Thymus (tissue), 11 donors: ENCODE measurements at regions not wholly inside any gene's neighbourhood (a gene's known extent, or its start where the extent isn't known, plus 50 kb on each side); places are given as distances from the start of the nearest gene placed in this dataset.

Experiments used
- DNase-seq, 9 donors: peaks; one replicate each; pipeline ENCODE4 v3.0.0-alpha.2; 2013; ENCODE audit warnings: low spot score in 9 of 9, low read depth in 6 of 9, missing footprints in 1 of 9
- H3K27ac ChIP-seq, 2 donors: one replicate each; pipeline ENCODE4 v1.5.1; 2013; ENCODE audit warnings: control low read depth in 1 of 2, low read depth in 1 of 2, low read length in 1 of 2, mild to moderate bottlenecking in 1 of 2, moderate library complexity in 1 of 2
- H3K27me3 ChIP-seq, 2 donors: one replicate each; pipeline ENCODE4 v1.5.1; 2013; ENCODE audit warnings: low read length in 1 of 2; ENCODE audit not compliant: control insufficient read depth in 2 of 2, insufficient read depth in 1 of 2
- H3K36me3 ChIP-seq, 2 donors: one replicate each; pipeline ENCODE4 v1.5.1; 2013; ENCODE audit warnings: low read length in 1 of 2, mild to moderate bottlenecking in 1 of 2, moderate library complexity in 1 of 2; ENCODE audit not compliant: control insufficient read depth in 2 of 2, insufficient read depth in 2 of 2
- H3K4me1 ChIP-seq, 2 donors: one replicate each; pipeline ENCODE4 v1.5.1; 2013; ENCODE audit warnings: low read length in 2 of 2; ENCODE audit not compliant: control insufficient read depth in 2 of 2, insufficient read depth in 2 of 2
- H3K4me3 ChIP-seq, 2 donors: one replicate each; pipeline ENCODE4 v1.5.1; 2013; ENCODE audit warnings: low read length in 2 of 2, control low read depth in 1 of 2, mild to moderate bottlenecking in 1 of 2
- H3K9me3 ChIP-seq, 2 donors: one replicate each; pipeline ENCODE4 v1.5.1; 2013; ENCODE audit warnings: low read length in 1 of 2, mild to moderate bottlenecking in 1 of 2; ENCODE audit not compliant: control insufficient read depth in 2 of 2, insufficient read depth in 1 of 2
- WGBS: extraction: QIAGEN DNeasy Blood & Tissue Kit; methylation state at CpG from one replicate; pipeline ENCODE4 v1.1.7; 2013; 5-methylcytosine and 5-hydroxymethylcytosine counted together
- donor health status: healthy.

- H3K4me1 ChIP-seq: no peaks in the 10 kb centered on the region
- no peak for DNase-seq
- peaks cover 0 to 4% of the 10 kb centered on the region in 2 donors for H3K9me3 ChIP-seq
- H3K4me3 ChIP-seq: no peak overlapping the region
- no peak overlapping the region for H3K27ac ChIP-seq
- no peaks in the 10 kb centered on the region for H3K36me3 ChIP-seq
- 93% methylated on average over 2 of the region's 2 CpGs for WGBS
- H3K27me3 ChIP-seq: no peaks in the 10 kb centered on the region
Observed at GRCh38 chrX:21056622-21057021, 317.6 kb upstream of the CNKSR2 start.

DNA sequence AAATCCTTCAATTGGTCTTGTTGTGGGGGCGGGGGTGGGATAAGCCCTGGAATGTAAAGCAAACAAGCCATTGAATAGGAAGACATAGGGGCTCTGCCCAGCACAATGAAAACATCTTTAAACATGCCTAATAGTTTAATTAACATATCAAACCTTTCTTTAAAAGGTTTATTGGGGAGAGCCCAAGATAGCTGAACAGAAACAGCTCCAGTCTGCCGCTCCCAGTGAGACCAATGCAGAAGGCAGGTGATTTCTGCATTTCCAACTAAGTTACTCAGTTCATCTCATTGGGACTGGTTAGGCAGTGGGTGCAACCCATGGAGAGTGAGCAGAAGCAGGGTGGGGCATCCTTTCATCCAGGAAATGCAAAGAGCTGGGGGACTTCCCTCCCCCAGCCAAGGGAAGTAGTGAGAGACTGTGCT, 327.2 kb upstream of the CNKSR2 start:
- WGBS: 72% methylated on average over 2 of the region's 2 CpGs
- H3K36me3 ChIP-seq: no peaks in the 10 kb centered on the region
- no peaks in the 10 kb centered on the region for H3K27me3 ChIP-seq
- no peaks in the 10 kb centered on the region for H3K4me1 ChIP-seq
- no peak overlapping the region for H3K27ac ChIP-seq
- H3K4me3 ChIP-seq: no peak overlapping the region
- H3K9me3 ChIP-seq: no peaks in the 10 kb centered on the region
- DNase-seq: no peak

- 88% methylated on average over 2 of the region's 2 CpGs for WGBS
- DNase-seq: no peak
- H3K27ac ChIP-seq: no peak overlapping the region
- H3K4me1 ChIP-seq: no peaks in the 10 kb centered on the region
- H3K36me3 ChIP-seq: no peaks in the 10 kb centered on the region
- H3K4me3 ChIP-seq: no peak overlapping the region
- H3K9me3 ChIP-seq: no peaks in the 10 kb centered on the region
- H3K27me3 ChIP-seq: no peaks in the 10 kb centered on the region
Observed at GRCh38 chrX:21014326-21014725, 359.9 kb upstream of the CNKSR2 start.

DNA sequence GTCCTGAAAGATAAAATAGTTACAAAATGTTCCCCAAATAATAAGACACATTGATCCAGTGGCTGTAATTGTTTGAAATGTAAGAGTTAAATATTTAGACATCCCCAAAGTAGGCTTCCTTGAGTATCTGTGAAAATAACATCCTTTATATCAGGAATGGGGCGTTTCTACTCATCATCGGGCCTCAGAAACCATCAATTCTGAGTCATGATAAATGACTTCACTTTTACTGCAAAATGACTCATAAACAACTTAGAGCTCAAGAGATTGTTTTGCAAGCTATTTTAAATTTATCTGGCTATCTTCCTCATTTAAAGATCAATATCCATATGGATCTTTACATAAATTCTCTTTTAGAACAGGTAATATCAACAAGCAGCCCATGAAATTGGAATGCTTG, 369.4 kb upstream of the CNKSR2 start:
- H3K4me1 ChIP-seq: no peaks in the 10 kb centered on the region
- no peak overlapping the region for H3K27ac ChIP-seq
- no peaks in the 10 kb centered on the region for H3K9me3 ChIP-seq
- 91% methylated on average over 2 of the region's 2 CpGs for WGBS
- H3K4me3 ChIP-seq: no peak overlapping the region
- no peaks in the 10 kb centered on the region for H3K36me3 ChIP-seq
- no peak for DNase-seq
- H3K27me3 ChIP-seq: no peaks in the 10 kb centered on the region

DNA sequence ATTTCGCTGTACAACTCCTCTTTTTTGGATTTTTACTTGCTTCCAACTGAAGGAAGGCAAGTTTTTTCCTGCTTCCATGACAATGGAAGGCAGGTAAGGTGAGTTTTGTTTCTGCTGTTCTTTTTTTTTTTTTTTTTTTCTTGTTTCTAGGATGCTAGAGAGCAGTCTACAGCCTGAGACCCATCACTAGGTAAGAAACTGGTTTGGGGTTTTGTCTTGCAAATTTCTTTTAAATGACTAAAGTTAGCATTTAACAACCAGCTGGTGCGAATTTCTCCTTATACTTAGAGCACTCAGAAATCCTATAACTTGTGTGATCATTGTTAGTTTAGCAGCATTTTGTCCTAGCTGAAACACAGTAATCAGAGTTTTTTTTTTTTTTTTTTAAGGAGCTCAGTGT, 378.4 kb upstream of the CNKSR2 start:
- H3K36me3 ChIP-seq: no peaks in the 10 kb centered on the region
- no peaks in the 10 kb centered on the region for H3K9me3 ChIP-seq
- H3K27ac ChIP-seq: no peak overlapping the region
- no peak overlapping the region for H3K4me3 ChIP-seq
- no peaks in the 10 kb centered on the region for H3K27me3 ChIP-seq
- no peak for DNase-seq
- H3K4me1 ChIP-seq: no peaks in the 10 kb centered on the region
- WGBS: 34% methylated on average over 2 of the region's 2 CpGs

- Histone ChIP-seq H3K36me3 (no peaks in the 10 kb centered on the region), H3K4me1 (no peaks in the 10 kb centered on the region), H3K9me3 (no peaks in the 10 kb centered on the region), H3K27me3 (no peaks in the 10 kb centered on the region), H3K4me3 (no peak overlapping the region), H3K27ac (no peak overlapping the region)
- no peak for DNase-seq
- 95% methylated on average over 3 of the region's 3 CpGs for WGBS
Observed at GRCh38 chrX:20989361-20989760, 384.9 kb upstream of the CNKSR2 start.

DNA sequence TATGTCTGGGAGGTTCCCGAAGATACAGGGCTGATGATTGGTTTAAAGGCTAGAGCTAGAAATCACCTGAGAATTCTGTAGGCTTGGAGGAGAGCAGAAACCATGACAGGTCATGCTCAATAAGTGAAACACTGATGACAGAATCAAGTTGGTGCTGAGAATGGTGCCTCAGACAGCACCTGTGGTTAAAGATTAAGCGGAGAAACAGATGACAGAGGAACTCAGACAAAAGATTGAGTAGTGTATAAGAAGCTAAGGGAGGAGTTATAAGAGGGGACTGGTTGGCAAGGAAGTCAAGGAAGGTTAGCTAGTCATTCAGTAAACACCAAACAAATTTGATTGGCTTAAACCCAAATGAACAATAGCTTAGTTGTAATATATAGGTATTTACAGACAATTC, 385.4 kb upstream of the CNKSR2 start:
- DNase-seq: no peak
- no peaks in the 10 kb centered on the region for H3K9me3 ChIP-seq
- WGBS: 95% methylated on average over 2 of the region's 2 CpGs
- H3K36me3 ChIP-seq: no peaks in the 10 kb centered on the region
- H3K4me3 ChIP-seq: no peak overlapping the region
- no peak overlapping the region for H3K27ac ChIP-seq
- no peaks in the 10 kb centered on the region for H3K4me1 ChIP-seq
- no peaks in the 10 kb centered on the region for H3K27me3 ChIP-seq

- WGBS: 79% methylated on average over 3 of the region's 3 CpGs
- Histone ChIP-seq H3K36me3 (no peaks in the 10 kb centered on the region), H3K9me3 (no peaks in the 10 kb centered on the region), H3K4me3 (no peak overlapping the region), H3K27ac (no peak overlapping the region), H3K4me1 (no peaks in the 10 kb centered on the region), H3K27me3 (no peaks in the 10 kb centered on the region)
- DNase-seq: no peak
Observed at GRCh38 chrX:20988118-20988517, 386.1 kb upstream of the CNKSR2 start.

DNA sequence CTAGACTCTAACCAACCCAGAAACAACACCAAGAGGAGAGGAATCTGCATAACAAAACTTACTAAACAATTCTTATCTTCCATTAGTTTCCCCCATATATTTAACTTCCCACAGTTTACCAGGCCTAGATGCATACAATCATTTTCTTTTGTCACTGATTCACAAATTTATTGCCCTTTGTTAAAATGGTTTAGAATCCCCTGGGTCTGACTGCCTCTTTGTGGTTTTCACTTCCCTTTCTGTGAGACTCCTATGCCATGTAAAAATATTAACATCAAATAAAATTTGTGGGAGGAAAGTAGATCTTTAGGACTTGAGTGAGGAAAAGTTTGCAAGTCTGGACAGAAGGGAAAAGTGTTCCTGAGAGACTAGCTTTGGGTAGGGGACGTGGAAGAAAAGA, 393.8 kb upstream of the CNKSR2 start:
- Histone ChIP-seq H3K9me3 (peaks cover 0 to 3% of the 10 kb centered on the region in 2 donors), H3K4me1 (no peaks in the 10 kb centered on the region), H3K27me3 (no peaks in the 10 kb centered on the region), H3K27ac (no peak overlapping the region), H3K4me3 (no peak overlapping the region), H3K36me3 (no peaks in the 10 kb centered on the region)
- WGBS: 62% methylated on average over 1 of the region's 1 CpG
- DNase-seq: no peak

DNA sequence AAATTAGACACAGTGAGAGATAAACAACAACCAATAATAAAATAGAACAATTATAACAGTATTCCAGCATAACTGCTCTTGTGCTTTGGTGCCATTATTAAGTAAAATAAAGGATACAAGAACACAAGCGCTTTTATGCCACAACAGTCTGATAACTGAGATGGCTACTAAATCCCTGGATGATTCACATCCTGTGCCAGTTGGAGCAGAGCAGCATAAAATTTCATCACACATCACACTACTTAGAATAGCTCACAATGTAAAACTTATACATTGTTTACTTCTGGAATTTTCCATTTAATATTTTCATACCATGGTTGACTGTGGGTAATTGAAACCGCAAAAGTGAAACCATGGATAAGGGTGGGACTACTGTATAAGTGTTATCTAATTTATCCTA, 399.9 kb upstream of the CNKSR2 start:
- Histone ChIP-seq H3K9me3 (no peaks in the 10 kb centered on the region), H3K36me3 (no peaks in the 10 kb centered on the region), H3K4me1 (no peaks in the 10 kb centered on the region), H3K27me3 (no peaks in the 10 kb centered on the region), H3K27ac (no peak overlapping the region), H3K4me3 (no peak overlapping the region)
- no peak for DNase-seq
- WGBS: 96% methylated on average over 2 of the region's 2 CpGs
